Activated naive CD4-positive, alpha-beta T cell treated with anti-CD3 and anti-CD28 coated beads, Interleukin-2, amount 50 U/mL, for 24 hours (primary cell): ENCODE measurements at regions not wholly inside any gene's neighbourhood (a gene's known extent, or its start where the extent isn't known, plus 50 kb on each side); places are given as distances from the start of the nearest gene placed in this dataset.

Experiments used
- H3K27ac Mint-ChIP-seq: one replicate; pipeline ENCODE4 v1.8.0; 2021; ENCODE audit warnings: mild to moderate bottlenecking, mixed read lengths
- H3K27me3 Mint-ChIP-seq: one replicate; pipeline ENCODE4 v1.8.0; 2021; ENCODE audit warnings: mixed read lengths
- H3K36me3 Mint-ChIP-seq: one replicate; pipeline ENCODE4 v1.8.0; 2021; ENCODE audit warnings: mixed read lengths
- H3K4me1 Mint-ChIP-seq: one replicate; pipeline ENCODE4 v1.8.0; 2021; ENCODE audit warnings: mixed read lengths
- H3K4me3 Mint-ChIP-seq: one replicate; pipeline ENCODE4 v1.8.0; 2021; ENCODE audit warnings: mild to moderate bottlenecking, mixed read lengths
- H3K9me3 Mint-ChIP-seq: one replicate; pipeline ENCODE4 v1.8.0; 2021; ENCODE audit warnings: mixed read lengths

- Mint-ChIP-seq H3K36me3 (no peaks in the 10 kb centered on the region), H3K27ac (no peak overlapping the region), H3K27me3 (no peaks in the 10 kb centered on the region), H3K9me3 (peaks cover 10% of the 10 kb centered on the region), H3K4me3 (no peak overlapping the region), H3K4me1 (no peaks in the 10 kb centered on the region)
Observed at GRCh38 chr3:164267053-164267452, 811.2 kb downstream of the SI start.

GRCh38 chr3:164250923-164251322 lies 827.4 kb downstream of the SI start:
- no peak overlapping the region for H3K27ac Mint-ChIP-seq
- no peak overlapping the region for H3K4me3 Mint-ChIP-seq
- no peaks in the 10 kb centered on the region for H3K36me3 Mint-ChIP-seq
- no peaks in the 10 kb centered on the region for H3K4me1 Mint-ChIP-seq
- H3K27me3 Mint-ChIP-seq = no peaks in the 10 kb centered on the region
- no peaks in the 10 kb centered on the region for H3K9me3 Mint-ChIP-seq

- no peak overlapping the region for H3K4me3 Mint-ChIP-seq
- H3K36me3 Mint-ChIP-seq = no peaks in the 10 kb centered on the region
- H3K4me1 Mint-ChIP-seq = no peaks in the 10 kb centered on the region
- H3K27ac Mint-ChIP-seq = no peak overlapping the region
- H3K9me3 Mint-ChIP-seq = peaks cover 4% of the 10 kb centered on the region
- no peaks in the 10 kb centered on the region for H3K27me3 Mint-ChIP-seq
Observed at GRCh38 chr3:164236851-164237250, 841.4 kb downstream of the SI start.

GRCh38 chr3:164235289-164236028 lies 842.8 kb downstream of the SI start:
- H3K27ac Mint-ChIP-seq = no peak overlapping the region
- H3K4me3 Mint-ChIP-seq = no peak overlapping the region
- H3K36me3 Mint-ChIP-seq = no peaks in the 10 kb centered on the region
- no peaks in the 10 kb centered on the region for H3K27me3 Mint-ChIP-seq
- peaks cover 4% of the 10 kb centered on the region for H3K9me3 Mint-ChIP-seq
- H3K4me1 Mint-ChIP-seq = no peaks in the 10 kb centered on the region

DNA sequence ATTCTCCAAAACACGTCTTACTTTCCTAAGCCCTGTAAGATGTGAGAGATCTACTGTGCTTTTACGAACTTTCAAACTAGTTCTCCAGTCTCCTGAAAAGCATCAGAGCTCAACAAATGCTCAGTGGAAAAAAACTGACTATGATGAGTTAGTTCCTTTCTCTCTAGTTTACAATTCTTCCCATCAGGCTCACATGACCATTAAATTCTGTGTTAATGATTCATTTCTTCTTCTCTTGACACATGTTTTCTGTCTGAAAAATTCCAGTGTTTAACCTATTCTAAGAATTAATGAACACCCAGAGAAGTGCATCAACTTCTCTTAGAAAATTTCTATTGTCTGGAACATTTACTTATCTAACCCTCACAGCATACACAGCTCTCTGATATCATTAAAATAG lies 844.3 kb downstream of the SI start:
- no peaks in the 10 kb centered on the region for H3K36me3 Mint-ChIP-seq
- peaks cover 4% of the 10 kb centered on the region for H3K9me3 Mint-ChIP-seq
- H3K4me1 Mint-ChIP-seq = no peaks in the 10 kb centered on the region
- no peak overlapping the region for H3K4me3 Mint-ChIP-seq
- H3K27me3 Mint-ChIP-seq = no peaks in the 10 kb centered on the region
- no peak overlapping the region for H3K27ac Mint-ChIP-seq

DNA sequence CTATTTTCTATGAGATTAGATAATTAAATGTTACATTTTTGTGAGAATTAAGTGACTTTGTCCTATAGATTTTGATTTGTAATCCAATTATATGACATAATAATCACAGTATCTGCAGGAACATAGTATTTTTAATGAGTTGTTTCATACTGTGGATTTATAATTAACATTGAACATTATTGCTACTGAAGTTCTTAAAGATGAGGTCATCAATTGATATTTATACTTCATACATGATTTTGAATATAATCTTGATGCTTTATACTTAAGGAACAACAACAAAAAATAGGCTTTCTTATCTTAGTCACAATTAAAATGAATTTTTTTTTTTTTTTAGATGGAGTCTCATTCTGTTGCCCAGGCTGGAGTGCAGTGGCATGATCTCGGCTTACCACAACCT lies 846.6 kb downstream of the SI start:
- Mint-ChIP-seq H3K27me3 (no peaks in the 10 kb centered on the region), H3K27ac (no peak overlapping the region), H3K4me3 (no peak overlapping the region), H3K36me3 (no peaks in the 10 kb centered on the region), H3K9me3 (peaks cover 4% of the 10 kb centered on the region), H3K4me1 (no peaks in the 10 kb centered on the region)

DNA sequence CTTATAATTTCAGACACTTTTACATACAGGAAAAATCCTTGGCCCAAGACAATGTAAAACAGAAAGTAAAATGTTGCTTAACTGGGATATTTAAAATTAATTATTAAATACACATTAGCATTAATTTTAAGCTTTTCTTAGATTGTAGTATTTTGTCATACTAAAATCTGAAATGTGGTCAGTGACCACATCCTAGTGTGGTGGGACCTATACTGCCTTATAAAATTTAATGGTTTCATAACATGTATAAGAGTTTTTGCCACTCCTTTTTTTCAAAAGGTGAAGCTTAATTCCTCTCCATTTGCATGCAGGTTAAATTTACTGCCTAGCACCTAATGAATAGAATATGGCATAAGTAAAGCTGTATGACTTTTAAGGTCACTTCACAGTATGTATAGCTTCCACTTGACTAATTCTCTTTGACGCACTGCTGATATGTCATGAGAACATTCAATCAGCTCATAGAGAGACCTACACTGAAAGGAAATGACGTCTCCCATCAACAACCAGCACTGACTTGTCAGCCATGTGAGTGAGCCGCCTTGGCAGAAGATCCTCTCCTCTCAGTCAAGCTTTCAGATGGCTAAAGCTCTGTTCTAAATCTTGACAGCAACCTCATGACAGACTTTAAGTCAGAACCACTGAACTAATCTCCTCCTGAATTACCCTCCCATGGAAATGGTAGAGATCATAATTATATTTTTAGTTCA lies 847.8 kb downstream of the SI start:
- no peaks in the 10 kb centered on the region for H3K27me3 Mint-ChIP-seq

GRCh38 chr3:164224126-164224525 lies 854.2 kb downstream of the SI start:
- Mint-ChIP-seq H3K27ac (no peak overlapping the region), H3K9me3 (no peaks in the 10 kb centered on the region), H3K4me1 (no peaks in the 10 kb centered on the region), H3K36me3 (no peaks in the 10 kb centered on the region), H3K4me3 (no peak overlapping the region), H3K27me3 (no peaks in the 10 kb centered on the region)

More for the DNA sequence above, 847.8 kb downstream of the SI start:
- Mint-ChIP-seq H3K36me3 (no peaks in the 10 kb centered on the region), H3K9me3 (peaks cover 4% of the 10 kb centered on the region), H3K4me1 (no peaks in the 10 kb centered on the region), H3K27ac (no peak overlapping the region), H3K4me3 (no peak overlapping the region)

DNA sequence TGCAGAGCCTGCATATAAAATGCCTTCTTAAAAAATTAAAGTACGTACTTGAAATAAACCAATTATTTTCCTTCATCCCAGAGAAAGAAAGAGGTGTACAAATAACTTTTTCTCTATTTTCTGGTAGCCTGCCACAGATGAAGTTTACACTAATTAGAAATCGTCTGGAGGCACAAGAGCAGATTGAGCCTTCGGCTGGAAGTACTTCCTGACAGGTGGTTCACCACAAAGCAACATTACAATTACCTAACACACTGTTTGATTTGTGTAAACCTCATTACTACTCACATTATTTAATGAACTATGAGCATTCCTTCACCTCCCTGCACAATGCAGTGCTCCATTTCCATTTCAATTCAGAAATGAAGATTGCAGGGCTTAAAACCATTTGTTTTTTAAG lies 856.1 kb downstream of the SI start:
- Mint-ChIP-seq H3K9me3 (peaks cover 4% of the 10 kb centered on the region), H3K27me3 (no peaks in the 10 kb centered on the region), H3K4me3 (no peak overlapping the region), H3K4me1 (no peaks in the 10 kb centered on the region), H3K36me3 (no peaks in the 10 kb centered on the region), H3K27ac (no peak overlapping the region)

GRCh38 chr3:164221297-164221696 lies 857.0 kb downstream of the SI start:
- Mint-ChIP-seq H3K27ac (no peak overlapping the region), H3K4me1 (no peaks in the 10 kb centered on the region), H3K4me3 (no peak overlapping the region), H3K27me3 (no peaks in the 10 kb centered on the region), H3K9me3 (peaks cover 6% of the 10 kb centered on the region), H3K36me3 (no peaks in the 10 kb centered on the region)

DNA sequence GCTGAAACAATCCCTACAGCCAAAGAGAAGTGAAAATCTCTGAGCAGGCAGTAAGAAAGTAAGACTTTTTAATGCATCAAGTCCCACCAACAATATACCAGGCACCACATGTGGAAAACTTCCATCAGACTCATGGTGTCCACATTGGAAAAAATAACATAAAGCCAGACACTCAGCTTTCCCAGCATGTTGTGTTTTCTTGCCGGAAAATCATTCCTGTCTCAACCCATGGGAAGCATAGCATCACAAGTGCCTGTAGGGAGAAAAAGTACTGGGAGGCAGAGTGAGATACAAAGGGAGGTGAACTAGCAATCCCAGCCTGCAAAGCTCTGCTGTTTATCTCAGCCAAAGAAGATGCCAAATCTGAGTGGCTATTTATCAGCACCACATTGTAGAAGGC lies 868.9 kb downstream of the SI start:
- H3K27ac Mint-ChIP-seq = no peak overlapping the region
- no peaks in the 10 kb centered on the region for H3K27me3 Mint-ChIP-seq
- H3K36me3 Mint-ChIP-seq = no peaks in the 10 kb centered on the region
- no peaks in the 10 kb centered on the region for H3K4me1 Mint-ChIP-seq
- no peak overlapping the region for H3K4me3 Mint-ChIP-seq
- no peaks in the 10 kb centered on the region for H3K9me3 Mint-ChIP-seq

DNA sequence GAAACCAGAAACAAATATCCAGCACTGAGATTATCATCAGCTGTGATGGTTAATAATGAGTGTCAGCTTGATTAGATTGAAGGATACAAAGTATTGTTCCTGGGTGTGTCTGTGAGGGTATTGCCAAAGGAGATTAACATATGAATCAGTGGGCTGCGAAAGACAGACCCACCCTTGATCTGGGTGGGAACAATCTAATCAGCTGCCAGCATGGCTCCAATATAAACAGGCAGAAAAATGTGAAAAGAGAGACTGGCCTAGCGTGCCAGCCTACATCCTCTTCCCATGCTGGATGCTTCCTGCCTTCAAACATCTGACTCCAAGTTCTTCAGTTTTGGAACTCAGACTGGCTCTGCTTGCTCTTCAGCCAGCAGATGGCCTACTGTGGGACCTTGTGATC lies 869.5 kb downstream of the SI start:
- no peaks in the 10 kb centered on the region for H3K27me3 Mint-ChIP-seq
- H3K27ac Mint-ChIP-seq = no peak overlapping the region
- H3K4me3 Mint-ChIP-seq = no peak overlapping the region

DNA sequence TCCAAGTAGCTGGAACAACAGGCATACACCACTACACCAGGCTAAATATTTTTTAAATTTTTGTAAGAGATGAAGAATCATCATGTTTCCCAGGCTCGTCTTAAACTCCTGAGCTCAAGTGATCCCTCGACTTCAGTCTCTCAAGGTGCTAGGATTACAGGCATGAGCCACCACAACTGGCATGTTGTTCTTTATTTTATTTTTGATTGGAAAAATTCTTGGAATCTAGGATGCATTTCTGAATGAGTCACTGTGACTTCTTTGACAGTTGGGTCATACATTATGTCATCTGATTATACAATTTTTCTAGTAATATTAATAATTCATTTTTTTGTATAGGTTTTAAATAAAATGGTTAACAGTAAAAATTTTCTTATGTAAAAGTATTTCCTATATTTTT lies 870.2 kb downstream of the SI start:
- no peak overlapping the region for H3K4me3 Mint-ChIP-seq
- H3K4me1 Mint-ChIP-seq = no peaks in the 10 kb centered on the region
- H3K9me3 Mint-ChIP-seq = no peaks in the 10 kb centered on the region
- no peak overlapping the region for H3K27ac Mint-ChIP-seq
- H3K27me3 Mint-ChIP-seq = no peaks in the 10 kb centered on the region
- H3K36me3 Mint-ChIP-seq = no peaks in the 10 kb centered on the region

More for the DNA sequence above, 869.5 kb downstream of the SI start:
- H3K4me1 Mint-ChIP-seq = no peaks in the 10 kb centered on the region
- H3K9me3 Mint-ChIP-seq = no peaks in the 10 kb centered on the region
- no peaks in the 10 kb centered on the region for H3K36me3 Mint-ChIP-seq

DNA sequence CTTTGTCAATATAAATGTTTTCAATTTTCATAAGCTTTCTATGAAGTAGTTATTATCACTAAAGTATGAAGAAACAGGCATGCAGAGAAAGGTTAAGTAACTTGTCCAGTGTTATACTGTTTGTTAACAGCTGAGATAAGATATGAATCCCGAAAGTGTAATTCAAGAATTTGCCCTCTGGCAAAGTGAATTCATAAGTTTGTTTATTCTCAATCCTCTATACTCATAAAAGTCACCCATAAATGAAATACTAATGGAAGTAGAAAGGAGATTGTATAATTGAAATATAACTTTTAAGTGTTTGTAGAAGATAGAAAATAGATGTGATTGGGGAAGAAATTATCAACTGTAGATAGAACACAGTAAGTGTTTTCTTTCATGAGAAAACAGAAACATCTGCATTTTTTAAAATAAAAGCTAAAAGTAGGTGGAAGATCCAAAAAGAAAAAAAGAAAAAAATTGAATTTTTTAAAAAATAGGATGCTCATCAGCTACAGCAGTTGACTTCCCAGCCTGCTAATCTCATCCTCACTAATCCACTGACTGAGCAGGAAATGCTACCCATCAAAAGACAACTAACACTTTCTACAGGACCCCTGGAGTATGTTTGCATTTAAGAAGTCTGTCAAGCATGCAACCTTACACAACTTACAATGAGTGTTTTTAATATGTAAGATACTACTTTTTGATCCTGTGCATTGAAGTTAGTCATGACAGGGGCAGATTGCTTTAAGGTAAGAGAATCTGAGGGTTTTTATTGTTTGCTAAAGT lies 878.1 kb downstream of the SI start:
- peaks cover 5% of the 10 kb centered on the region for H3K9me3 Mint-ChIP-seq
- H3K36me3 Mint-ChIP-seq = no peaks in the 10 kb centered on the region
- no peaks in the 10 kb centered on the region for H3K27me3 Mint-ChIP-seq
- no peaks in the 10 kb centered on the region for H3K4me1 Mint-ChIP-seq
- no peak overlapping the region for H3K27ac Mint-ChIP-seq
- no peak overlapping the region for H3K4me3 Mint-ChIP-seq

- Mint-ChIP-seq H3K27ac (no peak overlapping the region), H3K4me3 (no peak overlapping the region), H3K4me1 (no peaks in the 10 kb centered on the region), H3K9me3 (peaks cover 5% of the 10 kb centered on the region), H3K36me3 (no peaks in the 10 kb centered on the region), H3K27me3 (no peaks in the 10 kb centered on the region)
Observed at GRCh38 chr3:164196477-164196876, 881.8 kb downstream of the SI start.

GRCh38 chr3:164194842-164195241 lies 883.5 kb downstream of the SI start:
- no peak overlapping the region for H3K4me3 Mint-ChIP-seq
- H3K27me3 Mint-ChIP-seq = no peaks in the 10 kb centered on the region
- peaks cover 5% of the 10 kb centered on the region for H3K9me3 Mint-ChIP-seq
- H3K4me1 Mint-ChIP-seq = no peaks in the 10 kb centered on the region
- no peaks in the 10 kb centered on the region for H3K36me3 Mint-ChIP-seq
- H3K27ac Mint-ChIP-seq = no peak overlapping the region
